ENCODE measurements at regions not wholly inside any gene's neighbourhood (a gene's known extent, or its start where the extent isn't known, plus 50 kb on each side); places are given as distances from the start of the nearest gene placed in this dataset.
"Not testable (repeated sequence)": the region's sequence is repeated elsewhere in the genome, so short reads cannot be mapped to it uniquely, and the experiment has no call there.

DNA sequence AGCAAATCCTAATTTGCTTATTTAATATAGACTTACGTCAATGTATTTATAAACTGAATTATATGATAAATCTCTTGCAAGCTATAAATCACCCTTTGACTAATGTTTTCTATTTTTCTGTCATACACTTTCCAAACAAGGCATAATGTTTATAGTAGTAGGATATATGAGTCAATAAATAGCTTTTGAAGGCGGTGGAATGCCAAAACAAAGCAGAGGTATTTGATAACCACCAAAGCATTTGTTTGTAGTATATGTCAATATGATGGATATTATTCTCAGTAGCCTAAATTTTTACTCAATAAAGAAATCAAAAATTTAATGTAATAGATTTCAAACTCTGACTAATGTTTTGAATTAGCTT, 1354.6 kb downstream of the HACE1 start:
- TF ChIP-seq BHLHE40 (IDR thresholded peaks at IDR 0.05; ENCODE audit: borderline replicate concordance) = no peak
- TF ChIP-seq, protein P1, sequence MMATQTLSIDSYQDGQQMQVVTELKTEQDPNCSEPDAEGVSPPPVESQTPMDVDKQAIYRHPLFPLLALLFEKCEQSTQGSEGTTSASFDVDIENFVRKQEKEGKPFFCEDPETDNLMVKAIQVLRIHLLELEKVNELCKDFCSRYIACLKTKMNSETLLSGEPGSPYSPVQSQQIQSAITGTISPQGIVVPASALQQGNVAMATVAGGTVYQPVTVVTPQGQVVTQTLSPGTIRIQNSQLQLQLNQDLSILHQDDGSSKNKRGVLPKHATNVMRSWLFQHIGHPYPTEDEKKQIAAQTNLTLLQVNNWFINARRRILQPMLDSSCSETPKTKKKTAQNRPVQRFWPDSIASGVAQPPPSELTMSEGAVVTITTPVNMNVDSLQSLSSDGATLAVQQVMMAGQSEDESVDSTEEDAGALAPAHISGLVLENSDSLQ (IDR thresholded peaks at IDR 0.05) = peak; percentile 63; the same call in 1 of the 2 replicates
- no peak for DNase-seq (ENCODE audit: extremely low spot score)
- CTCF ChIA-PET = no interaction called here
- POLR2A ChIA-PET = no interaction called here

DNA sequence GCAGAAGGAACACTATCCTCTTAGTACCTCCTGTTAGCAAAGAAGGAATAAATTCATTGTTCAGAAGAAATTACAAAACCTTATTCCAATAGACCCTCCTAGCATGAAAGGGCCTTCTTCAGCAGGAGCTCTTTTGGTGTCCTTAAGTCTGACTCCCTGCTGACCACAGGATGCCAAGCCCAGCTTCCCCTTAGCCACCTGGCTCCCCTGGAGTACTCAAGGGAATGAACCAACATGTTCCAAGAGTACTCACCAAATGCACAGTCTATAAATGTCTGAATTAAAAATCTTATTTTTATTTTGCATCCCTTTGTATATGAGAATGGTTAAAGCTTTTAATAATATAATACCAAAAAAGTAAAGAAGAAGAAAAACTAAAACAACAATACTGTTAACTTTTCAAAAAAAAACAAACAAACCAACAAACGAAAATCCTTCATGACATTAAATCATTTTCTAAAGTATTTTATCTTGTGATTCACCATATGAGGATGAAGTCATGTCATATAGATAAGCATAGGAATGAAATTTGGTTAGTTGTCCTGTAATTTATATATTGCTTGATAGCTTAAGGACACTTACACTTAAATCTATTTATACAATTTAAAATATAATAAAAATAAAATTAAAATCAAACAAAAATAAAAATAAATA, 1355.1 kb downstream of the HACE1 start:
- POLR2A ChIA-PET = no interaction called here
- DNase-seq (ENCODE audit: extremely low spot score) = peak; percentile 4
- CTCF ChIA-PET = no interaction called here
- TF ChIP-seq ARNT (IDR thresholded peaks at IDR 0.05) (no peak), NFRKB (IDR thresholded peaks at IDR 0.05) (no peak), FOXA1 (IDR thresholded peaks at IDR 0.05) (no peak), HDGF (IDR thresholded peaks at IDR 0.05; ENCODE audit: borderline replicate concordance) (no peak), SP1 (IDR thresholded peaks at IDR 0.05) (no peak), FOXM1 (IDR thresholded peaks at IDR 0.05; ENCODE audit: borderline replicate concordance) (no peak), CTBP1 (IDR thresholded peaks at IDR 0.05; ENCODE audit: borderline replicate concordance) (no peak), SUZ12 (IDR thresholded peaks at IDR 0.05) (no peak), ELF4 (IDR thresholded peaks at IDR 0.05) (no peak), LEF1 (IDR thresholded peaks at IDR 0.05; ENCODE audit: borderline replicate concordance) (no peak), ZNF384 (IDR thresholded peaks at IDR 0.05) (no peak), BHLHE40 (IDR thresholded peaks at IDR 0.05; ENCODE audit: borderline replicate concordance) (no peak), TARDBP (IDR thresholded peaks at IDR 0.05) (no peak)
- TF ChIP-seq, protein P1 (IDR thresholded peaks at IDR 0.05) = no peak

DNA sequence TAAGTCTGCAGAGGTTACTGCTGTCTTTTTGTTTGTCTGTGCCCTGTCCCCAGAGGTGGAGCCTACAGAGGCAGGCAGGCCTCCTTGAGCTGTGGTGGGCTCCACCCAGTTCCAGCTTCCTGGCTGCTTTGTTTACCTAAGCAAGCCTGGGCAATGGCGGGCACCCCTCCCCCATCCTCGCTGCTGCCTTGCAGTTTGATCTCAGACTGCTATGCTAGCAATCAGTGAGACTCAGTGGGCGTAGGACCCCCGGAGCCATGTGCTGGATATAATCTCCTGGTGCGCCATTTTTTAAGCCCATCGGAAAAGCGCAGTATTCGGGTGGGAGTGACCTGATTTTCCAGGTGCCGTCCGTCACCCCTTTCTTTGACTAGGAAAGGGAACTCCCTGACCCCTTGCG, 1363.1 kb downstream of the HACE1 start:
- POLR2A ChIA-PET; CTCF ChIA-PET; DNase-seq (ENCODE audit: extremely low spot score): not testable (repeated sequence)

DNA sequence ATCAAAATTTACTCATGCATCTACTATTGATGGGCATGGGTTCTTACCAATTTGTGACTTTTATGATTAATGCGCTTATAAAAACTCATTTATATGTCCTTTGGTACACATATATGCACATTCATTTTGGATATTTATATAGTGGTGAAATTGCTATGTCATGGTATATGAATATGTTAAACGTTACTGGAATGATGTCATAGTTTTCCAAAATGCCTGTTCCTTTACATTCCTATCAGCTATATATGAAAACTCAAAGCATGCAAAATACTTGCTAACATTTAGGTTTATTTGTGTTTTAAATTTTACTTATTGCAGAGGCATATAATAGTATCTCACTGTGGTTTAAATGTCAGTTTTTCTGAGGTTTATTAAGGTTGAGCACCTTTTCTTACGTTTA, 1403.1 kb downstream of the HACE1 start:
- CTCF ChIA-PET = no interaction called here
- no peak for DNase-seq (ENCODE audit: extremely low spot score)
- POLR2A ChIA-PET = no interaction called here
- no peak for TF ChIP-seq TARDBP (IDR thresholded peaks at IDR 0.05)
- TF ChIP-seq FOXK2 (IDR thresholded peaks at IDR 0.05) = no peak
- TF ChIP-seq ZNF384 (IDR thresholded peaks at IDR 0.05) = no peak
- no peak for TF ChIP-seq ARNT (IDR thresholded peaks at IDR 0.05)
- no peak for TF ChIP-seq L3MBTL2 (conservative IDR thresholded peaks at IDR 0.05)
- TF ChIP-seq NFRKB (IDR thresholded peaks at IDR 0.05) = no peak
- TF ChIP-seq HDGF (IDR thresholded peaks at IDR 0.05; ENCODE audit: borderline replicate concordance) = no peak
- TF ChIP-seq SUZ12 (IDR thresholded peaks at IDR 0.05) = no peak
- no peak for TF ChIP-seq BHLHE40 (IDR thresholded peaks at IDR 0.05; ENCODE audit: borderline replicate concordance)
- TF ChIP-seq ELF4 (IDR thresholded peaks at IDR 0.05) = no peak
- no peak for TF ChIP-seq FOXM1 (IDR thresholded peaks at IDR 0.05; ENCODE audit: borderline replicate concordance)
- TF ChIP-seq, protein P1 (IDR thresholded peaks at IDR 0.05) = no peak
- TF ChIP-seq FOXA1 (IDR thresholded peaks at IDR 0.05) = no peak

DNA sequence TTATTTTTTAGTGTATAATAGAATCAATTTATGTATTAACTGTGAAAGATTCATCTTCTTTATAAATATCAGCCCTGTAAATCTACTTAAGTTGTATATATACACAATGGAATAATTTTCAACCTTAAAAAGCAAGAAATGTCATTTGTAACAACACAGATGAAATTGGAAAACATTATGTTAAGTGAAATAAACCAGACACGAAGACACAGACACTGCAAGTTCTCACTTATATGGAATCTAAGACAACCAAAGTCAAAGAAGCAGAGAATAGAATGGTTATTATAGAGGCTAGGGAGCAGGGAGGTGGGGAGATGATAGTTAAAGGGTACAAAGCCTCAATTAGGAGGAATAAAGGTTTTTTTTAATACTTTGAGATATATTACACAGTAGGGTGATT, 1404.4 kb downstream of the HACE1 start:
- TF ChIP-seq SUZ12 (IDR thresholded peaks at IDR 0.05) (no peak), L3MBTL2 (conservative IDR thresholded peaks at IDR 0.05) (no peak), BHLHE40 (IDR thresholded peaks at IDR 0.05; ENCODE audit: borderline replicate concordance) (no peak), SP1 (IDR thresholded peaks at IDR 0.05) (no peak), LEF1 (IDR thresholded peaks at IDR 0.05; ENCODE audit: borderline replicate concordance) (no peak), FOXK2 (IDR thresholded peaks at IDR 0.05) (no peak), FOXA1 (IDR thresholded peaks at IDR 0.05) (no peak), ZNF384 (IDR thresholded peaks at IDR 0.05) (no peak), TARDBP (IDR thresholded peaks at IDR 0.05) (no peak), HDGF (IDR thresholded peaks at IDR 0.05; ENCODE audit: borderline replicate concordance) (no peak), NFRKB (IDR thresholded peaks at IDR 0.05) (no peak), ELF4 (IDR thresholded peaks at IDR 0.05) (no peak), ARNT (IDR thresholded peaks at IDR 0.05) (no peak), CTBP1 (IDR thresholded peaks at IDR 0.05; ENCODE audit: borderline replicate concordance) (no peak), FOXM1 (IDR thresholded peaks at IDR 0.05; ENCODE audit: borderline replicate concordance) (no peak)
- TF ChIP-seq, protein P1 (IDR thresholded peaks at IDR 0.05) = no peak
- ChIA-PET CTCF (no interaction called here), POLR2A (no interaction called here)
- no peak for DNase-seq (ENCODE audit: extremely low spot score)

DNA sequence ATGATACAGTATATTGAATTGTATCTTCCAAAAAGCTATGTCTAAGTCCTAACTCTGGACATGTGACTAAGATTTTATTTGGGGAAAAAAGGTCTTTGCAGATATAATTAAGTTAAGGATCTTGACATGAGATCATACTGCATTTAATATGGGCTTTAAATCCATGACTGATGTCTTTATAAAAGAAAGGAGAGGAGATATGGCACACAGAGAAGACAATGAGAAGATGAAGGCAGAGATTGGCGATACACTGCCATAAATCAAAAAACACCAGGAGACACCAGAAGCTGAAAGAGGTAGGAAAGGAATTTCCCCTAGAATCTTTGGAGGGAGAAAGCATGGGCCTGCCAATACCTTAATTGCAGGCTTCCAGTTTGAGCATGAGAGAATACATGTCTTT, 1450.2 kb downstream of the HACE1 start:
- ChIA-PET POLR2A (no interaction called here), CTCF (interaction anchor here (0.6 kb wide), 1 partner anchor 916 kb away, joined by 4 read pairs; no protein-coding TSS in a partner anchor)
- no peak for DNase-seq (ENCODE audit: extremely low spot score)
- TF ChIP-seq ZNF384 (IDR thresholded peaks at IDR 0.05) (no peak), TARDBP (IDR thresholded peaks at IDR 0.05) (no peak)
- TF ChIP-seq, protein P1 (IDR thresholded peaks at IDR 0.05) = peak; percentile 58
